Fibroblast of mammary gland (primary cell): ENCODE measurements at regions not wholly inside any gene's neighbourhood (a gene's known extent, or its start where the extent isn't known, plus 50 kb on each side); places are given as distances from the start of the nearest gene placed in this dataset.
A peak's percentile ranks its signal among the peaks of the same experiment; 100 is the strongest.
"Not testable (repeated sequence)": the region's sequence is repeated elsewhere in the genome, so short reads cannot be mapped to it uniquely, and the experiment has no call there.

Experiments
- DNase-seq: peaks from one replicate; pipeline ENCODE4 v3.0.0-alpha.2; 2010; ENCODE audit warnings: low read depth
- H3K4me3 ChIP-seq: 2 replicates; pipeline ENCODE4 v1.5.1; 2011; ENCODE audit warnings: low read depth, mild to moderate bottlenecking, low read length, moderate library complexity; ENCODE audit not compliant: control insufficient read depth
- TF ChIP-seq, protein P1 (sequence below): conservative IDR thresholded peaks from 2 replicates; pipeline ENCODE4 v1.5.1; 2011; ENCODE audit warnings: low read depth, low read length, inconsistent platforms; ENCODE audit not compliant: control insufficient read depth, insufficient read depth

DNA sequence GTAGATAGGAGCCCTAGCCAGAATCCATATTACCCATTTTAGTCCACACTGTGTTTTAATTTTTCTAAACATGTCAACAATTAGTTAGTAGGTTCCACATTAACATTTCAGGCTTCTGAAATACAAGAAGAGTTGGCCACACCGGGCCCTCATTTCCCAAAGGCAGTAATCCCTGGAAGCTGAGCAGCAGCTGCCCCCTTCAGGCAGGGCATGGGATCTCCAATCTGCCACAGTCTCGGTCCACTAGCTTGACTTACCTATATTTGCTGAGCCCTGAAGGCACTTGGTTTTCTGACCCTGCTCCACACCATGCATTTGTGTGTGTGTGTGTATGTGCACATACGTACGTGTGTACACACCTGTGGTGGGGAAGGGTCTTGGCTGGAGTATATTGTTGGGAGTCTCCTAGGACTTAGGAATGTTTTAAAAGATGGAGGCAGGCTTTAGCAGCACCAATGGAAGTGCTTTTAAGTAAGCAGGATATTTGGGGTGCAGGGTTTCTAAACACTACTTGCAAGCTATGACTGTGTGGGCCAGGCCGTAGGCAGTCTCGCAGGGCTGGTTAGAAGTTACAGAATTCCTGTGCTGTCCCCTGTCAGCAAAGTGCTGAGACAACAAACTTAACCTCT lies 71.2 kb upstream of the SOX14 start:
- no peak overlapping the region for H3K4me3 ChIP-seq
- TF ChIP-seq, protein P1, sequence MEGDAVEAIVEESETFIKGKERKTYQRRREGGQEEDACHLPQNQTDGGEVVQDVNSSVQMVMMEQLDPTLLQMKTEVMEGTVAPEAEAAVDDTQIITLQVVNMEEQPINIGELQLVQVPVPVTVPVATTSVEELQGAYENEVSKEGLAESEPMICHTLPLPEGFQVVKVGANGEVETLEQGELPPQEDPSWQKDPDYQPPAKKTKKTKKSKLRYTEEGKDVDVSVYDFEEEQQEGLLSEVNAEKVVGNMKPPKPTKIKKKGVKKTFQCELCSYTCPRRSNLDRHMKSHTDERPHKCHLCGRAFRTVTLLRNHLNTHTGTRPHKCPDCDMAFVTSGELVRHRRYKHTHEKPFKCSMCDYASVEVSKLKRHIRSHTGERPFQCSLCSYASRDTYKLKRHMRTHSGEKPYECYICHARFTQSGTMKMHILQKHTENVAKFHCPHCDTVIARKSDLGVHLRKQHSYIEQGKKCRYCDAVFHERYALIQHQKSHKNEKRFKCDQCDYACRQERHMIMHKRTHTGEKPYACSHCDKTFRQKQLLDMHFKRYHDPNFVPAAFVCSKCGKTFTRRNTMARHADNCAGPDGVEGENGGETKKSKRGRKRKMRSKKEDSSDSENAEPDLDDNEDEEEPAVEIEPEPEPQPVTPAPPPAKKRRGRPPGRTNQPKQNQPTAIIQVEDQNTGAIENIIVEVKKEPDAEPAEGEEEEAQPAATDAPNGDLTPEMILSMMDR = peak; percentile 27
- peak; percentile 1 for DNase-seq

DNA sequence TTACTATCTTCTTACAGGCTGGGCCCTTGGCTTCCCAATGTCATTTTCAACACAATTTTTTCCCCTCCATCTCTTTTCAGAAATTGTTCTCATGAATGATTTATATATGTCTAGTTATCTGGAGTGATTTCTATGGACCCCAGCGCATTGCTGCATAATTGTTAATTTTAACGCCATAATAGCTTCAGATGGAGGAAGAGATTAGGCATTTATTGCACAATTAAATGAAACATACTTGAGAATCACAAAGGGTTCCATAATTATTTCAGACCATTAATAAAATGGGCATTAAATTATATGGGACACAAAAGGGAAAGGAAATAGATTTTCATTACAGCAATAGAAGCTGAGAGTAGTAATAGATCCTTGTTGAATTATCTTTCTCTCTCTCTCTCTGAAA lies 70.3 kb upstream of the SOX14 start:
- no peak for DNase-seq
- no peak overlapping the region for H3K4me3 ChIP-seq
- TF ChIP-seq, protein P1 = no peak

DNA sequence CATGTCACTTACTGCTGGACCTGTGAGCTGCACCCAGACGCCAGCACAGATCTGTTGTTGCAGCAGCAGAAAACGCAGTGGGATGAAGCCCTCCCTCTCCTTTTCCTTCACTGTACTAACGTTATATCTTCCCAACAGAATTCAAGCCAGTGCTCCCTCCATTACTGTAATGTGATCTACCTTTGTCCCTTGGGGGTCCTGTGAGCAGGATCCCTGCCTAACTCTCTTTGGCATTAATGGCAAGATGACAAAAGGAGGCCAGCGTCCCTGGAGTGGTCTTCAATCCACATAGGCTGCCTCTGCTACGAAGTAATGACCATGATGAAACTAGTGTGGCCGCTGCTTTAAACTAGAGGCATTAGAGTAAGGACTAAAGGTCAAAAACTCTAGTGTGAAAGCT lies 69.3 kb upstream of the SOX14 start:
- H3K4me3 ChIP-seq = no peak overlapping the region
- TF ChIP-seq, protein P1 = no peak
- no peak for DNase-seq

DNA sequence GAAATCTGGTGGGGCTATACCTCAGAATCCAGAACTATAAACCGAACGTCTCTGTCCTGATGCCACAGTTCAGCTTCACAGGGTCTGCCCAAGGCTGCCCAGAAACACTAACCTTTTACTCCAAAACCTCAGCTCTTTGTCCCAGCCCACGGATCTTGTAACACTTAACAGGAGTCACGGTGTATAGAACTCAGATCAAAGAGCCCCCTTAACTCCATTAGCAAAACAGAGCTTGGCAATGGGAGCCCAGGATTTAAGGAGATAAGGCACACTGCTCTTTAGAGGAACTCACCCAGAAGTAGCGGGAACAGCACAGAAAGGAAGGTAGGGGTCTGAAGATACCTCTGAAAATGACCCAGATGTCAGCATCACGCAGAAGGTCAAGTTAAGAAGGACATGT lies 68.8 kb upstream of the SOX14 start:
- TF ChIP-seq, protein P1 = no peak
- no peak for DNase-seq
- H3K4me3 ChIP-seq = no peak overlapping the region

DNA sequence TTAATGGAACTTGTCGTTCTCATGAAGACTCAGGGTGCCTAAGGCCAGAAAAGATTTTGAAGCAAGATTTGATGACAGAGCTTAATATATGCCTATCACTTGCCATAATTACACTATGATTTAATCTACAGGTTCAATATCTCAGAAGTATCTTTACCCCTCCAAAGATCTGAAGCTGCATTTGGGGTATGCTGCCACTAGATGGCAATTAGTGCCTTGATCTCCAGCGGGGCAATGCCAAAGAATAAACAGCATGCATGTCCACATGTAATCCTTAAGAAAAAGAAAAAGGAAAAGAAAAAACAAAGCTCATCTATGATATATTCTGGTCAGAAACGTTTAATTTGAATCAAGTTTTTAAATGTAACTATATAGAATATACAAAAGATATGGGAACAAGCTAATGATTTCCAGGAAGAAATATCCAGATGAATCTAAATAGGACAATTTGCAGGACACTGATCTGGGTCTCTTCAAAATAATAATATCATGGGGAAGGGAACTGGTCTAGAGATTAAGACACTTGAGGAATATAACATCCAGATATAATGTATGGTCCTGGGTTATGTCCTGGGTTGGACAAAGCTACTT lies 55.0 kb upstream of the SOX14 start:
- TF ChIP-seq, protein P1 = peak; percentile 27
- H3K4me3 ChIP-seq = no peak overlapping the region
- no peak for DNase-seq

DNA sequence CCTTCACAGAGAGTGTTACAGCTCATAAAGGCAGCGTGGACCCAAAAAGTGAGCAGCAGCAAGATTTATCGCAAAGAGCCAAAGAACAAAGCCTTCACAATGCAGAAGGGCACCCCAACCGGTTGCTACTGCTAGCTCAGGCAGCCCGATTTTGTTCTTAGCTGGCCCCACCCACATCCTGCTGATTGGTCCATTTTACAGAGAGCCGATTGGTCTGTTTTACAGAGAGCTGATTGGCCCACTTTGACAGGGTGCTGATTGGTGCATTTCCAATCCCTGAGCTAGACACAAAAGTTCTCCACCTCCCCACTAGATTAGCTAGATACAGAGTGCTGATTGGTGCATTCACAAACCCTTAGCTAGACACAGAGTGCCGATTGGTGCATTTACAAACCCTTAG lies 50.1 kb upstream of the SOX14 start:
- not testable (repeated sequence) for H3K4me3 ChIP-seq, DNase-seq
